ENCODE measurements at regions not wholly inside any gene's neighbourhood (a gene's known extent, or its start where the extent isn't known, plus 50 kb on each side); places are given as distances from the start of the nearest gene placed in this dataset.

DNA sequence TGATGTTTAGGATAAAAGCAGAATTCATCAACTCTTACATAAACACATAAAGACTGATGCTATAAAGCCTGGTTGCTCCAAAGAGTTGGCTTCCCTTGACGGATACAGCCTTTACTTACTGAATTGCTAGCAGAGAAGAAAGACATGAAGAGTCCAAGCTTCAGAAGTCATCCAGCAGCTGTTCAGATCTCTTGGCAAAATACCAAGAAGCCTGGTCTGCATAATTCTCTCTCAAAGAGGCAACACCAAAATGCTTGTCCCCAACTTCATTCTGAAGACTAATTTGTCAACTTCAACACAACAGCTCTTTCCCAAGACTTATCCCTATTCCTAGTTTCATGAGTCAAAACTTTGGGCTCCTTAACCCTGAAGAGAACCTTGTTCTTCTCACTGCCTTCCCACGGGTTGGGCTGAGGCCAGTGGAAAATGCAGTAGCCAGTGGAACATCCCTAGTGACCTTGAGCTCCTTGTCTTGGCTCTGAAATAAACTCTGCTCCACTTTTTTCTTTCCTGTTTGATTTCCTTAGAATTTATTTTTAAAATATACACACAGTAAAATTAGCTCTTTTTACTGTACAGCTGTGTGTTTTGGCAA is 119.2 kb upstream of the THBS1 start:
- H3K4me3 ChIP-seq (ENCODE audit: low read depth, low read length) = no peak overlapping the region
- DNase-seq (ENCODE audit: low read depth, low spot score) = no peak
- in situ Hi-C loops (cut with HindIII; ENCODE audit: low sequenced_read_pairs) = no loop called here
- TF ChIP-seq, protein P1, sequence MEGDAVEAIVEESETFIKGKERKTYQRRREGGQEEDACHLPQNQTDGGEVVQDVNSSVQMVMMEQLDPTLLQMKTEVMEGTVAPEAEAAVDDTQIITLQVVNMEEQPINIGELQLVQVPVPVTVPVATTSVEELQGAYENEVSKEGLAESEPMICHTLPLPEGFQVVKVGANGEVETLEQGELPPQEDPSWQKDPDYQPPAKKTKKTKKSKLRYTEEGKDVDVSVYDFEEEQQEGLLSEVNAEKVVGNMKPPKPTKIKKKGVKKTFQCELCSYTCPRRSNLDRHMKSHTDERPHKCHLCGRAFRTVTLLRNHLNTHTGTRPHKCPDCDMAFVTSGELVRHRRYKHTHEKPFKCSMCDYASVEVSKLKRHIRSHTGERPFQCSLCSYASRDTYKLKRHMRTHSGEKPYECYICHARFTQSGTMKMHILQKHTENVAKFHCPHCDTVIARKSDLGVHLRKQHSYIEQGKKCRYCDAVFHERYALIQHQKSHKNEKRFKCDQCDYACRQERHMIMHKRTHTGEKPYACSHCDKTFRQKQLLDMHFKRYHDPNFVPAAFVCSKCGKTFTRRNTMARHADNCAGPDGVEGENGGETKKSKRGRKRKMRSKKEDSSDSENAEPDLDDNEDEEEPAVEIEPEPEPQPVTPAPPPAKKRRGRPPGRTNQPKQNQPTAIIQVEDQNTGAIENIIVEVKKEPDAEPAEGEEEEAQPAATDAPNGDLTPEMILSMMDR (IDR thresholded peaks at IDR 0.05; ENCODE audit: low read depth, low read length) = no peak

DNA sequence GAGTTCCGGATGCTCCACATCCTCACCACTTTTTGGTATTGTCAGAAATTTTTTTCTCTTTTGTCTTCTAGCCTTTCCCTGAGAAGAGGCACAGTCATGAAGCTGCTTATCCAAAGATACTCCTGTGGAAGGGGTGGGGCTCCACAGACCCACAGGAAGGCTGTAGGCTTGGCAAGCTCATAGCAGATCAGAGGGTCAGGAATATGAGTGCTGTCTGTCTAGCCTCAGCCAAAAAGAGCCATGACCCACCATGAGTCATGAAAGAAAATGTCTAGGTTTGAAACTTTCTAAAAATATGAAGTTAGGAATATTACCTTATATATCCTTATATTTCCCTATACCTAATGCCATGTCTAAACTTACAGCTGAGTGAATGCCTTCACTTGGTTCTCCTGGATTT is 118.2 kb upstream of the THBS1 start:
- in situ Hi-C loops (cut with HindIII; ENCODE audit: low sequenced_read_pairs) = no loop called here

DNA sequence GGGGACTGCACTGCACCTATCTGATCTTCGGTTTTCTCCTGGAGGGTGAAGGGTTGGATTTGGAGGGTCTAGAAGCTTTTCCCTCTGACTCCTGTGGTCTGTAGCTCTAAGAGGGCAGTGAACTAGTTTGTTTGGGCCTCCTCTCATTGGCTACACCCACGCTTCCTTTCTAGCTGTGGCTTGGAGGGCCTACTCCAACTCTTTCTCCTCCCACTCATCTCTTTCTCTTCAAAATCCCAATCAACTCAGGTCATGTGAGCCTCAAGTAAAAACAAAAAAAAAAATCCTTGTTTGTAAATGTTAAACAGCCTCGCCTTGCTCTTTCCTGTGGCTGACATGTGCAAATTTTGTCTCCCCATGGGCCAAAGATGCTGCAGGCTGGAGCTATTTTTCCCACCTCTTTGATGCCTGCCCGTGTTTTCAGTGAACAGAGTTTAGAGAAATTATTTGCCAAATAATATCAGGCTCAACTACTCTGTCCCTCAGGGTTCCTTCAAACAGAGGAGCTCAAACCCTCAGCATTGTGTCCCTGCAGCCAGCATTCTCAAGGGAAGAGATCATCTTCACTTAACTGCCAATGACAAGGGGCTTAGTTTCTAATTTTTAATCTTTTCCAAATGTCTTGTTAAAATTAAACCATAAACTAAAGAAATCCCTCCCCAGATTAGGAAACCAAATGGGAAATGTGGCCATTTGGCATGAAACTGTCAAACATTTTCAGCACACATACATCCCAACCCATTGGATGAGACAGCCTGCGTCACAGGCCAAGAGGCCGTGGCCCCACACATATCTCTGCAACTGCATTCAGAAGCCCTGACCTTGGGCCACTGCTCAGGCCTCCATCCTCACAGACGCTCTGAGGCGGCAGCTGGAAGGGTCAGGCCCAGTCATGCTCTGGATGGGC is 114.8 kb upstream of the THBS1 start:
- no peak overlapping the region for H3K4me3 ChIP-seq (ENCODE audit: low read depth, low read length)
- DNase-seq (ENCODE audit: low read depth, low spot score) = no peak
- TF ChIP-seq, protein P1 (IDR thresholded peaks at IDR 0.05; ENCODE audit: low read depth, low read length) = no peak
- in situ Hi-C loops (cut with HindIII; ENCODE audit: low sequenced_read_pairs) = no loop called here

More for the DNA sequence above, 118.2 kb upstream of the THBS1 start:
- TF ChIP-seq, protein P1 (IDR thresholded peaks at IDR 0.05; ENCODE audit: low read depth, low read length) = no peak
- peak; percentile 72 for DNase-seq (ENCODE audit: low read depth, low spot score)
- H3K4me3 ChIP-seq (ENCODE audit: low read depth, low read length) = no peak overlapping the region

DNA sequence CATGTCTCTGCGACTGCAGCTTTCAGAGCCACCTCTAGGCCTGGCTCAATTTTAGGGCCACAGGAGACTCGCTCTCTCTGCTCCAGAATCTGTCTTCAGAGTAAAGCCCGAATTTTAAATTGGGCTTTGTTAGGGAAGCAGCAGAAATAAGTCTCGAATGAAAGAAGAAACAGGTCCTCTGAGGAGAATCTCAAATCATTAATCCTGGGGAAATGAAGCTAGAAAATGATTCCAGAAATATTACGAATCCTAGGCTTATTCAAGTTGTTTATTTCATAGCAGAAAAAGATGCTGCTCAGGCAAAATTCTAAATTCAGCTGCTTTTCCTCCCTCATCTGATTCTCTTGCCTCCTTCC is 114.2 kb upstream of the THBS1 start:
- in situ Hi-C loops (cut with HindIII; ENCODE audit: low sequenced_read_pairs) = no loop called here

DNA sequence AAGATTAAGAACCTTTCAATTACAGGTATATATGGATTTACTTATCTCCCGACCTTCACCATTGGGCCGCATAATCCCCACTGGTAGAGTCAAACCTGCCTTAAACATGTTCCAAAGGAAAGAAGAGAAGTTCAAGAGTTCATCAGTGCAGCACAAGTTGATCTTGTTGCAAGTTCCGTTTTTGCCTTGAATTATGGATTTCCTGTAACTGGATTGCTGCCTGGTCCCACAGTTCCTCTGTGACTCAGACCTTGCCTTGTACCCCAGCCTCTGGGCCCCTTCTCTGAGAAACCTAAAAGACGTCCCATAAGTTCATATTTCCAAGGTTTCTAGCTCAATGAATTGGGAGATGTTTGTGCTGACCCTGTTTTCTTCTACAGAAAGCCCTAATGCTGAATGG is 112.5 kb upstream of the THBS1 start:
- TF ChIP-seq, protein P1 (IDR thresholded peaks at IDR 0.05; ENCODE audit: low read depth, low read length) = no peak
- no peak for DNase-seq (ENCODE audit: low read depth, low spot score)
- H3K4me3 ChIP-seq (ENCODE audit: low read depth, low read length) = no peak overlapping the region
- in situ Hi-C loops (cut with HindIII; ENCODE audit: low sequenced_read_pairs) = no loop called here

More for the DNA sequence above, 114.2 kb upstream of the THBS1 start:
- TF ChIP-seq, protein P1 (IDR thresholded peaks at IDR 0.05; ENCODE audit: low read depth, low read length) = no peak
- no peak overlapping the region for H3K4me3 ChIP-seq (ENCODE audit: low read depth, low read length)
- no peak for DNase-seq (ENCODE audit: low read depth, low spot score)

DNA sequence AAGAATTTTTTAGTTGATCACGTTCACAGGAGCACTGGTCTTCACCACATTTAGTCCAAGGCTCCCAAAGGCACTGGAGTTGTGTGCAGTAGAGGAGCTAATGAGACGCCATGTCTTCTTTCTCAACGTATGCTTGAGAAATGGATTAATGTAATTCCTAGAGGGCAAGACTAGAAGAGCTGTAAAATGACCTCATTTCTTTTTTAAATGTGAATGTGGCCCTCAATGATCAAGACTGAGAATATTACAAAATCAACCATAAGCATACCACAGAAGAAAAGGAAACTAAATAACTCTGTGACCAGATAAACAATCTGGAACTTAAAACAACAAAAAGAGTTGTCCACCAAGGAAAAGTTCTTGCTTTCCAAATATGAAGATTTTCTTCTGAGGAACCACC is 112.1 kb upstream of the THBS1 start:
- in situ Hi-C loops (cut with HindIII; ENCODE audit: low sequenced_read_pairs) = no loop called here
- TF ChIP-seq, protein P1 (IDR thresholded peaks at IDR 0.05; ENCODE audit: low read depth, low read length) = no peak
- H3K4me3 ChIP-seq (ENCODE audit: low read depth, low read length) = no peak overlapping the region
- no peak for DNase-seq (ENCODE audit: low read depth, low spot score)

Measured in astrocyte of the spinal cord (primary cell).